K562 (cell line): ENCODE measurements at regions not wholly inside any gene's neighbourhood (a gene's known extent, or its start where the extent isn't known, plus 50 kb on each side); places are given as distances from the start of the nearest gene placed in this dataset.

Source experiments
- ATAC-seq: fragments of 200-7000 bp; cut with Tn5 transposase; 3 replicates; pipeline ENCODE4 v1.9.1; 2020; ENCODE audit warnings: moderate library complexity
- BruUV-seq: library from RNA; stranded (reverse); fragments of 400-500 nt; replicated peaks from 2 replicates; lab custom pipeline; 2021; lab: Mats Ljungman, UMichigan
- CTCF ChIA-PET: fragments of 300-600 bp; formaldehyde crosslinking; extraction: SDS; loops from one replicate; lab custom pipeline; 2021; ENCODE audit warnings: low intra/inter-chr PET ratio; lab: Yijun Ruan, JAX
- POLR2A ChIA-PET: fragments of 300-600, 350-650 bp; sonication (Branson Sonifier 250); formaldehyde crosslinking; extraction: SDS; loops from one replicate; lab custom pipeline; 2021; ENCODE audit warnings: antibody characterized with exemption, inconsistent platforms; lab: Yijun Ruan, JAX
- DNase-seq, 4 experiments: peaks; one replicate each; pipeline versions ENCODE4 v3.0.0 to v3.0.0-alpha.2; 2011 to 2018; ENCODE audit warnings: low spot score in 3 of 4, mixed read lengths in 3 of 4; ENCODE audit errors: extremely low read depth in 1 of 4
- FAIRE-seq: peaks from 2 replicates; lab custom pipeline; 2011; peaks lifted over from hg19 to GRCh38; lab: Jason Lieb, UNC
- H2AFZ ChIP-seq: 2 replicates; pipeline ENCODE4 v1.6.0; 2011; ENCODE audit warnings: low read depth, low read length, control low read depth, inconsistent platforms
- H3K27ac ChIP-seq: fragments of 200-600 bp; 3 replicates; pipeline ENCODE4 v1.8.0; 2011; ENCODE audit warnings: low read depth, mild to moderate bottlenecking, control low read depth, inconsistent platforms, low read length, moderate library complexity, mixed read lengths; ENCODE audit errors: extremely low read depth
- H3K27me3 ChIP-seq, 2 experiments: fragments of 300-600 bp in 1 of 2; 2 replicates in 1 of 2; 3 replicates in 1 of 2; pipeline versions ENCODE4 v1.6.0 to v1.8.0; 2011; ENCODE audit warnings: inconsistent platforms in 2 of 2, low read length in 2 of 2, mild to moderate bottlenecking in 1 of 2, mixed read lengths in 1 of 2, moderate library complexity in 1 of 2; ENCODE audit not compliant: control insufficient read depth in 2 of 2, insufficient read depth in 2 of 2
- H3K36me3 ChIP-seq: fragments of 300-600 bp; 3 replicates; pipeline ENCODE4 v1.8.0; 2011; ENCODE audit warnings: mild to moderate bottlenecking, low read length, inconsistent platforms; ENCODE audit not compliant: control insufficient read depth, insufficient read depth
- H3K4me1 ChIP-seq, 2 experiments: fragments of 200-600 bp in 1 of 2; replicated peaks in 1 of 2; 2 replicates in 1 of 2; 3 replicates in 1 of 2; pipeline versions ENCODE4 v1.5.1 to v1.8.0; 2011; ENCODE audit warnings: inconsistent platforms in 2 of 2, low read length in 2 of 2, mild to moderate bottlenecking in 1 of 2, mixed read lengths in 1 of 2, moderate library complexity in 1 of 2; ENCODE audit not compliant: control insufficient read depth in 2 of 2, insufficient read depth in 2 of 2
- H3K4me2 ChIP-seq: 2 replicates; pipeline ENCODE4 v1.6.1; 2011; ENCODE audit warnings: low read length, control low read depth, inconsistent platforms, mixed read lengths; ENCODE audit not compliant: insufficient read depth
- H3K4me3 ChIP-seq: fragments of 200-600 bp; sonication (generic), shearing (Covaris generic); 2 replicates; pipeline ENCODE4 v1.5.1; 2016; ENCODE audit warnings: control low read depth, inconsistent platforms
- H3K79me2 ChIP-seq: fragments of 200-600 bp; 3 replicates; pipeline ENCODE4 v1.8.0; 2011; ENCODE audit warnings: low read length, inconsistent platforms; ENCODE audit not compliant: control insufficient read depth, insufficient read depth
- H3K9ac ChIP-seq, 2 experiments: 2 replicates each; pipeline versions ENCODE4 v1.6.0 to v1.6.1; 2011; ENCODE audit warnings: low read depth in 2 of 2, low read length in 2 of 2, control low read depth in 1 of 2, inconsistent platforms in 1 of 2, mild to moderate bottlenecking in 1 of 2, mixed read lengths in 1 of 2; ENCODE audit not compliant: insufficient read depth in 1 of 2
- H3K9me1 ChIP-seq: one replicate; pipeline ENCODE4 v1.6.0; 2011; ENCODE audit warnings: inconsistent platforms, mild to moderate bottlenecking, low read length, moderate library complexity; ENCODE audit not compliant: control insufficient read depth, insufficient read depth
- H3K9me3 ChIP-seq: replicated peaks from 2 replicates; pipeline ENCODE4 v1.5.1; 2011; ENCODE audit warnings: low read depth, low read length, inconsistent platforms; ENCODE audit not compliant: control insufficient read depth, insufficient read depth
- H4K20me1 ChIP-seq: replicated peaks from 2 replicates; pipeline ENCODE4 v1.6.1; 2011; ENCODE audit warnings: low read length, inconsistent platforms, mixed read lengths; ENCODE audit not compliant: control insufficient read depth, insufficient read depth
- BRF1 ChIP-seq: IDR thresholded peaks from 3 replicates; pipeline ENCODE4 v1.6.1; 2011; ENCODE audit warnings: borderline replicate concordance, mild to moderate bottlenecking; ENCODE audit not compliant: insufficient read length; ENCODE audit errors: extremely low read depth
- CBX2 ChIP-seq: fragments of 200-600 bp; sonication (generic); IDR thresholded peaks from one replicate; pipeline ENCODE4 v1.6.1; 2012; ENCODE audit warnings: mild to moderate bottlenecking, low read length, inconsistent platforms; ENCODE audit not compliant: insufficient read depth, poor library complexity, severe bottlenecking
- CCNT2 ChIP-seq: IDR thresholded peaks from 2 replicates; pipeline ENCODE4 v1.6.1; 2011; ENCODE audit warnings: borderline replicate concordance, low read depth, mild to moderate bottlenecking, moderate library complexity, mixed read lengths, low read length; ENCODE audit not compliant: insufficient read length; ENCODE audit errors: extremely low read depth
- CHD4 ChIP-seq: fragments of 200-600 bp; sonication (generic); IDR thresholded peaks from 3 replicates; pipeline ENCODE4 v1.6.1; 2012; ENCODE audit warnings: low read depth, mild to moderate bottlenecking, mixed read lengths, low read length, inconsistent platforms; ENCODE audit not compliant: insufficient read depth, insufficient replicate concordance, poor library complexity, severe bottlenecking
- CTBP1 ChIP-seq: fragments of 450-650 bp; IDR thresholded peaks from 2 replicates; pipeline ENCODE4 v1.6.1; 2016; ENCODE audit warnings: borderline replicate concordance
- TAF15 ChIP-seq: fragments of 200-400 bp; formaldehyde crosslinking; IDR thresholded peaks from 2 replicates; pipeline ENCODE4 v1.6.1; 2017; ENCODE audit warnings: mild to moderate bottlenecking, low read depth, low read length, moderate library complexity
- TCF7L2 ChIP-seq: fragments of 150-350 bp; IDR thresholded peaks from 2 replicates; pipeline ENCODE4 v1.6.1; 2016; ENCODE audit warnings: low read depth, mild to moderate bottlenecking, low read length, moderate library complexity
- ZNF121 ChIP-seq: sonication (generic); formaldehyde crosslinking; conservative IDR thresholded peaks from 2 replicates; pipeline ENCODE4 v1.8.0; 2022; ENCODE audit warnings: missing genetic modification reagents
- ZNF140 ChIP-seq: fragments of 250-450 bp; sonication (Bioruptor Pico); IDR thresholded peaks from 2 replicates; pipeline ENCODE4 v1.8.0; 2021; ENCODE audit warnings: moderate library complexity, mild to moderate bottlenecking, inconsistent platforms
- ZNF668 ChIP-seq: fragments of 250-450 bp; sonication (Bioruptor Pico); IDR thresholded peaks from 2 replicates; pipeline ENCODE4 v1.8.0; 2022; ENCODE audit warnings: mild to moderate bottlenecking, inconsistent platforms
- ZNF699 ChIP-seq: fragments of 250-450 bp; sonication (Bioruptor Pico); IDR thresholded peaks from 2 replicates; pipeline ENCODE4 v1.8.0; 2021; ENCODE audit warnings: mild to moderate bottlenecking, moderate library complexity; ENCODE audit not compliant: insufficient replicate concordance
- WGBS: fragments of 100-300 bp; shearing (Covaris generic); methylation state at CpG from one replicate; pipeline ENCODE4 v1.1.6; 2016; ENCODE audit warnings: low coverage, mixed read lengths; ENCODE audit not compliant: insufficient coverage; ENCODE audit errors: missing lambda C conversion rate; 5-methylcytosine and 5-hydroxymethylcytosine counted together
- in situ Hi-C: fragments of 300-500 bp; cut with MboI; formaldehyde crosslinking; loops from 4 replicates; pipeline ENCODE4 v1.15.0; 2018; ENCODE audit warnings: inconsistent platforms, mixed read lengths
- intact Hi-C: fragments of 100-400 bp; cut with micrococcal nuclease; formaldehyde crosslinking; loops from 2 replicates; pipeline ENCODE4 v1.14.2; 2022

DNA sequence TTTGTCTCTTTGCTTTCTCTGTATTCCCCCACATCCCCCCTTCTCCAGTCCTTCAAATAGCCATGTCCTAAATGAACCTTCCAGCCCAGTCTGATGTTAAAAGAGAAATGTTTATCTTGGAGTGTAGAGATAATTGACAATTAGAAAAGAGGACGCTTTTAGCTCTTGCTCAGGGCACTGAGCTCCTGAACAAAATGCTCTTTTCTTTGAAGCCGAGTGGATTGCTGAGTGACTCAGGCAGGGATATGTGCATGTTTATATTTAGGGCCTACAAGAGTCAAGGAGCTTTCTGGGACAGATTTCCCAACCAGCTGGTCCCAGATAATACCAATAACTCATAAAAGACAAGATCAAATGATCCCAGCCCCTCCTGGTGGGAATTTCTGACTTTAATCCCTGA, 88.0 kb upstream of the SETBP1 start:
- Histone ChIP-seq H3K9ac (no peak overlapping the region), H3K9me3 (no peaks in the 10 kb centered on the region), H3K4me2 (no peak overlapping the region), H2AFZ (no peak overlapping the region), H3K4me1 (no peaks in the 10 kb centered on the region), H3K36me3 (no peaks in the 10 kb centered on the region), H3K4me3 (no peak overlapping the region), H3K27me3 (no peaks in the 10 kb centered on the region), H3K79me2 (no peaks in the 10 kb centered on the region), H3K9me1 (no peaks in the 10 kb centered on the region), H3K27ac (no peak overlapping the region), H4K20me1 (no peaks in the 10 kb centered on the region)
- no peak for DNase-seq
- TF ChIP-seq CTBP1: no peak
- no peak for TF ChIP-seq BRF1
- TF ChIP-seq ZNF668 (CRISPR knock-in tag): no peak
- TF ChIP-seq CHD4: no peak
- TF ChIP-seq ZNF699: no peak
- no peak for TF ChIP-seq CBX2
- no peak for TF ChIP-seq TAF15
- TF ChIP-seq ZNF140 (CRISPR knock-in tag): no peak
- TF ChIP-seq TCF7L2: no peak
- no peak for TF ChIP-seq ZNF121 (CRISPR knock-in tag)
- TF ChIP-seq CCNT2: no peak
- ChIA-PET POLR2A (no interaction called here), CTCF (no interaction called here)
- in situ Hi-C loops: no loop called here
- WGBS: 0% methylated on average over 2 of the region's 2 CpGs
- BruUV-seq: no TSS peak
- intact Hi-C loops: no loop called here
- no peak for FAIRE-seq
- no peak for ATAC-seq
